Ovary (tissue), 7 donors: ENCODE measurements at regions not wholly inside any gene's neighbourhood (a gene's known extent, or its start where the extent isn't known, plus 50 kb on each side); places are given as distances from the start of the nearest gene placed in this dataset.

Source experiments
- DNase-seq, 5 donors: peaks; one replicate each; pipeline ENCODE4 v3.0.0-alpha.2; 2019 to 2020
- H3K27ac ChIP-seq, 2 donors: fragments of 200-600 bp; one replicate each; pipeline versions ENCODE4 v1.5.1 to v1.8.0; 2019 to 2022
- H3K27me3 ChIP-seq: fragments of 200-600 bp; one replicate; pipeline ENCODE4 v1.8.0; 2022
- H3K36me3 ChIP-seq: fragments of 200-600 bp; sonication (generic); one replicate; pipeline ENCODE4 v1.5.1; 2019
- H3K4me1 ChIP-seq: one replicate; pipeline ENCODE4 v1.8.1; 2013; ENCODE audit warnings: mild to moderate bottlenecking, moderate library complexity; ENCODE audit not compliant: insufficient read depth
- H3K4me3 ChIP-seq: fragments of 200-600 bp; sonication (generic); one replicate; pipeline ENCODE4 v1.5.1; 2017
- H3K9me3 ChIP-seq, 2 donors: fragments of 200-600 bp in 1 of 2; sonication (generic) in 1 of 2; one replicate each; pipeline versions ENCODE4 v1.5.1 to v1.8.1; 2013 to 2019; ENCODE audit warnings: mild to moderate bottlenecking in 1 of 2, moderate library complexity in 1 of 2
- EP300 ChIP-seq: sonication (generic); formaldehyde crosslinking; IDR thresholded peaks from one replicate; pipeline ENCODE4 v1.6.1; 2017; ENCODE audit warnings: antibody characterized with exemption
- POLR2A ChIP-seq: fragments of 450-650 bp; IDR thresholded peaks from one replicate; pipeline ENCODE4 v1.6.1; 2017; ENCODE audit warnings: antibody characterized with exemption, mild to moderate bottlenecking, moderate library complexity
- WGBS, 3 donors: extraction: QIAGEN DNeasy Blood & Tissue Kit in 1 of 3; methylation state at CpG; one replicate each; pipeline versions ENCODE4 v1.1.5 to v1.1.7; 2013 to 2017; 5-methylcytosine and 5-hydroxymethylcytosine counted together
- intact Hi-C, 4 donors: fragments of 100-400 bp; cut with DNase I; formaldehyde crosslinking; loops; one replicate each; pipeline versions ENCODE4 v1.11.0 to v1.15.1; 2022 to 2023
- TF ChIP-seq, protein P1 (sequence below), 3 donors: fragments of 450-650 bp in 2 of 3; fragments of 200-600 bp in 1 of 3; IDR thresholded peaks; one replicate each; pipeline versions ENCODE4 v1.5.1 to v1.8.0; 2016 to 2022; ENCODE audit warnings: antibody characterized with exemption in 3 of 3, mild to moderate bottlenecking in 1 of 3
- donor health status: DM: no; HTN: no; CAD: no; lungs with moderate emphysema.
- donor health status: DM: no; HTN: no; CAD: no.
- donor health status: Bipolar disorder and iron deficiency.
- donor health status: DM: no; HTN: no; CAD: no.
- donor health status: DM: yes; HTN: yes; CAD: no.

DNA sequence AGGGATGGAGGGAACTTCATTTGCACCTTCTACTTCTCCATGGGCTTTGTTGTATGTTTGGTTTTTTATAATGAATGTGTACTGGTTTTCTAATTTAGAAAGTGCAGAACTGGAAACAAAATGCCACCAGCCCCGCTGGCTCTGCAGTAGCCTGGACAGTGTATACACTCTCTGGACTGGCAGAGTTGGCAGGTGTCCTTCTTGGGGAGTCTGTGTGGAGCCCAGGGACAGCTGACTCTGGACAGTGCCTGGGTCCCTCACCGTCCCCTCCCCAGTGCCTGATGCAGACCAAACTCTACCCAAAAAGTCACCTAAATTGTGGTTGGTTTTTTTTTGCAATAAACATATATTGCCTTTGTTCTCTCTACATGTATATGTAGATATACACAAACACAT, 91.0 kb downstream of the SLC2A10 start:
- no peaks in the 10 kb centered on the region for H3K36me3 ChIP-seq
- 80 to 89% (median 86%) methylated on average over 2 of the region's 2 CpGs for WGBS, 3 donors
- intact Hi-C loops, result no loop called here
- no peak overlapping the region for H3K27ac ChIP-seq
- H3K27me3 ChIP-seq, result no peaks in the 10 kb centered on the region
- DNase-seq, result no peak
- H3K4me1 ChIP-seq, result no peaks in the 10 kb centered on the region
- H3K9me3 ChIP-seq, result no peaks in the 10 kb centered on the region
- H3K4me3 ChIP-seq, result no peak overlapping the region
- TF ChIP-seq, protein P1, sequence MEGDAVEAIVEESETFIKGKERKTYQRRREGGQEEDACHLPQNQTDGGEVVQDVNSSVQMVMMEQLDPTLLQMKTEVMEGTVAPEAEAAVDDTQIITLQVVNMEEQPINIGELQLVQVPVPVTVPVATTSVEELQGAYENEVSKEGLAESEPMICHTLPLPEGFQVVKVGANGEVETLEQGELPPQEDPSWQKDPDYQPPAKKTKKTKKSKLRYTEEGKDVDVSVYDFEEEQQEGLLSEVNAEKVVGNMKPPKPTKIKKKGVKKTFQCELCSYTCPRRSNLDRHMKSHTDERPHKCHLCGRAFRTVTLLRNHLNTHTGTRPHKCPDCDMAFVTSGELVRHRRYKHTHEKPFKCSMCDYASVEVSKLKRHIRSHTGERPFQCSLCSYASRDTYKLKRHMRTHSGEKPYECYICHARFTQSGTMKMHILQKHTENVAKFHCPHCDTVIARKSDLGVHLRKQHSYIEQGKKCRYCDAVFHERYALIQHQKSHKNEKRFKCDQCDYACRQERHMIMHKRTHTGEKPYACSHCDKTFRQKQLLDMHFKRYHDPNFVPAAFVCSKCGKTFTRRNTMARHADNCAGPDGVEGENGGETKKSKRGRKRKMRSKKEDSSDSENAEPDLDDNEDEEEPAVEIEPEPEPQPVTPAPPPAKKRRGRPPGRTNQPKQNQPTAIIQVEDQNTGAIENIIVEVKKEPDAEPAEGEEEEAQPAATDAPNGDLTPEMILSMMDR (IDR thresholded peaks at IDR 0.05), result no peak
- TF ChIP-seq EP300, result no peak
- TF ChIP-seq POLR2A, result no peak

DNA sequence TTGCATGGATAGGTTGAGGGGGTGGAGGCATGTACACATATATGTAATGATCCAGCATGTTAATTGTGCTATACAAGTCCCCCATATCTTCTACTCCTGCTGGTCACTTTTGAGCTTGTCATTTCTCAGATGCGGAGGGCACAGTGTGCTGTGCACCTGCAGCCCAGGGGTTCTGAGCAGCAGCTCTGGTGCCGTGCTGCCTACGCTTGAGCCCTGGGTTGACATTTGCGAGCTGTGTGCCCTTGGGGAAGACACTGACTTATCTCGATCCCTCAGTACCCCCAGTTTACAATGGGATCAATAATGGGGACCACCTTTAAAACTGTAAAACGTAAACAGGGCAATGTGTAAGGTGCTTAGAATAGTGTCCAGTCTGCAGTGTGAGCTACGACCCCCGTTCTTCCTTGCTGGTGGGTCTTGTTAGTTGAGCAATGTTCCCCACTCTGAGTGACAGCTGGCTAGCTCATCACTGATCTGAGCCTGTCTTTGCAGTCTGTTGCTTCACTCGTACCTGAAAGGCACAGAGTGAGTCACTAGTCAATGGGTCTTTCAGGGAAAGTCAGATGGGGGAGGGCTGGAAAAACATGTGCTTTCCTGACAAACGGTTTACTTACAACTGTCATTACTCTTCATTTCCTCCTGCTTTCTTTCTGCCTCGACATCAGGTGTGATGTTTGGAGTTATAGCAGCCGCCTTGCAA, 91.7 kb downstream of the SLC2A10 start:
- TF ChIP-seq POLR2A (no peak), EP300 (no peak)
- TF ChIP-seq, protein P1 (IDR thresholded peaks at IDR 0.05), result no peak
- no peaks in the 10 kb centered on the region for H3K36me3 ChIP-seq
- H3K4me1 ChIP-seq, result no peaks in the 10 kb centered on the region
- no peak overlapping the region for H3K4me3 ChIP-seq
- intact Hi-C loops, result no loop called here
- H3K27ac ChIP-seq, result no peak overlapping the region
- no peak for DNase-seq
- H3K27me3 ChIP-seq, result no peaks in the 10 kb centered on the region
- no peaks in the 10 kb centered on the region for H3K9me3 ChIP-seq
- 68 to 75% (median 71%) methylated on average over 12 of the region's 12 CpGs for WGBS, 3 donors

DNA sequence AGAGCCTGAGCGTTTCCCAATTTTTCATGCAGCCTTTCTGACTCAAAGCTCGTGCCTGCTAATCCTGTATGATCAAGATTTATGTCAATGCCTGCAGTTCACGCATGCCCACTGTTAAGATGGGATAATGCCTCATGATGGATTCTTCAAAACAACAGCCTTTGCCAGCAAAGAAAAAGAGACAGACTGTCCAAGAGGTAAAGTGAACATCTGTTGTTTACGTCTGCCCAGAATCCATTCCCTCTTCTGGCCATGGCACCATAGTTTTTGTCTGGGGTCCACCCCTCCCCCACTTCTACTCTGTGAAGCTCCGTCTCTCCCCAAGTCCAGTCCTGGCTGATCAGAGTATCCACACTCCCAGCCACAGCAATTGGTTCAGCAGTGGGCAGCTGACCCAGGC, 91.9 kb upstream of the EYA2 start:
- DNase-seq, result no peak
- Histone ChIP-seq H3K9me3 (no peaks in the 10 kb centered on the region), H3K4me3 (no peak overlapping the region), H3K27ac (no peak overlapping the region), H3K4me1 (no peaks in the 10 kb centered on the region), H3K36me3 (no peaks in the 10 kb centered on the region), H3K27me3 (no peaks in the 10 kb centered on the region)
- intact Hi-C loops, result no loop called here
- no peak for TF ChIP-seq EP300
- TF ChIP-seq POLR2A, result no peak
- TF ChIP-seq, protein P1 (IDR thresholded peaks at IDR 0.05), result no peak
- 37 to 50% (median 43%) methylated on average over 5 of the region's 5 CpGs for WGBS, 3 donors

DNA sequence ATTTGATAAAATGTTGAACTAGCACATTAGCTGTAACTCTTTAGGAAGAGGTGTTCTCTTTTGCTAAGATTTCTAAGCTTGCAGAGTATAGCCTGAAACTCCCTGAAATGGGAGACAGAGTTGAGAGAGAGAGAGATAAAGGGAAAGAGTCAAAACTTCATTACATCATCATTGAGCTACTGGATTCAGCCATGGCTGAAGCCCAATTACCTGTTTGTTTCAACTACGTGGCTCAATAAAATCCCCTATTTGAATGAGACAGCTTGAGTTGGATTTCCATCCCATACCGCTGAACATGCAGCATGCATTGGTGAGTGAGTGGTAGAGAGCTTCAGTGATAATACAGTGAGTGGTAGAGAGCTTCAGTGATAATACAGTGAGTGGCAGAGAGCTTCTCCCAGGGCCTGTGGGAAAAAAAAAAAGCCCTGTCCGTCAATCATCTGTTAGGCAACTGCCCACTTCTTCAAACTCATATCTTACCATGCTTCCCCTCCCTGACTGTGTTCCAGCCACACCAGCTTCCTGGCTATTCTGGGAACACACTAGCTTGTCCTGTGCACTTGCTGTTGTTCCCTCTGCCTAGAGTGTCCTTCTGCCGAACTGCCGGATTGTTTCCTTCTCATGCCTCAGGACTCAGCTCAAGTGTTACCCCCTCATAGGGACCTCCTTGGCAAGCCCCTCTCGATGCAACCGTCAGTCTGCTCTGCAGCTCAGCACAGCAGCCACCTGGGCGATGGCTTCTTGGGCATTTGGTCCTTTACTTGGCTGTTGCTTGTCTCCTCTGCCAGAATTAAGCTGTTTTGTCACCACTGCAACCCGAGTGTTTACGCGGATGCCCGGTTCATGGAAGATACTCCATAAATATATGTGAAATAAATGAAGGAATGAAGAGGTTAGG, 91.3 kb upstream of the EYA2 start:
- WGBS, 3 donors, result 73 to 76% (median 74%) methylated on average over 12 of the region's 12 CpGs

More for the DNA sequence above, 91.3 kb upstream of the EYA2 start:
- Histone ChIP-seq H3K27me3 (no peaks in the 10 kb centered on the region), H3K4me1 (no peaks in the 10 kb centered on the region), H3K4me3 (no peak overlapping the region), H3K27ac (no peak overlapping the region), H3K36me3 (no peaks in the 10 kb centered on the region), H3K9me3 (no peaks in the 10 kb centered on the region)
- TF ChIP-seq, protein P1 (IDR thresholded peaks at IDR 0.05), result no peak
- TF ChIP-seq POLR2A (no peak), EP300 (no peak)
- intact Hi-C loops, result no loop called here
- no peak for DNase-seq
